ENCODE measurements at regions not wholly inside any gene's neighbourhood (a gene's known extent, or its start where the extent isn't known, plus 50 kb on each side); places are given as distances from the start of the nearest gene placed in this dataset.

GRCh38 chr2:34909992-34910705, 1311.0 kb upstream of the FAM98A start:
- intact Hi-C loops (cut with DNase I) = no loop called here
- no peak for DNase-seq

DNA sequence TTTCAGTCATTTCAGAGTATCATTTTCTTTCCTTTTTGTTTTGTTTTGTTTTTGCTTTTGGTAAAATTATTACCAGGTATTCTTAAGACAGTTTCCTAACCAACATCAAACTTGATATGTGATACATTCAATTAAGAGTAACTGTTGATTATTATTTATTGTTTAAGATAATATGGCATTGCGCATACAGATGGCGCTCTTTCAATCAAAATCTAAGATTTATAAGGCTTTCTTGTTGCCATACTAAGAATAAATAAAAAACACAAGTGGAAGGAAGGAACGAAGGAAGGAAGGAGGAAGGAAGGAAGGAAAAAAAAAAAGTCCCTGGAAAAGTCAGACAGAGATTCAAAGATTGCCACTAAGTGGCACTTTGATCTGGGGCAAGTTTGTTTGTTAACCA, 1308.7 kb upstream of the FAM98A start:
- intact Hi-C loops (cut with DNase I) = no loop called here
- no peak for DNase-seq

DNA sequence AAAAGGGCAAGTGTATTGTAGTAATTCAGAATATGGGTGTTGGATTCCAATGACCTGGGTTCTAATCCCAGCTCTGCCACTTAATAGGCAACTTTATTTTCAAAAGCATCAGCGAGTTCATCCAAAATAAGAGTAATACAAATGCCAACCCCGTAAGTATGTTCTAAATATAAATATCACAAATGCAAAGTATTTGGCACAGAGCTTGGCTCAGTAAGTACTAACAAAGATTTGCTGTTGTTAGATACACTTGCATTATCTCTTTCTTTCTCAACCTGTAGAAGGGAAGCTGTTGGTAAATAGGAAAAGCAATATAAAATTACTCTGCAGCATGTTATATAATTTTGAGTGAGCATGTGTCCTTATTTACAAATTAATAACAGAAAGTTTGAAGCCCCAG, 1302.6 kb upstream of the FAM98A start:
- no peak for DNase-seq
- intact Hi-C loops (cut with DNase I) = no loop called here

- intact Hi-C loops (cut with DNase I) = no loop called here
Measured at GRCh38 chr2:34899079-34899478, 1300.0 kb upstream of the FAM98A start.

GRCh38 chr2:34892766-34893165, 1293.7 kb upstream of the FAM98A start:
- intact Hi-C loops (cut with DNase I) = no loop called here
- no peak for DNase-seq

More at GRCh38 chr2:34899079-34899478, 1300.0 kb upstream of the FAM98A start:
- DNase-seq = peak in 1 of 10 donors; percentile 46

DNA sequence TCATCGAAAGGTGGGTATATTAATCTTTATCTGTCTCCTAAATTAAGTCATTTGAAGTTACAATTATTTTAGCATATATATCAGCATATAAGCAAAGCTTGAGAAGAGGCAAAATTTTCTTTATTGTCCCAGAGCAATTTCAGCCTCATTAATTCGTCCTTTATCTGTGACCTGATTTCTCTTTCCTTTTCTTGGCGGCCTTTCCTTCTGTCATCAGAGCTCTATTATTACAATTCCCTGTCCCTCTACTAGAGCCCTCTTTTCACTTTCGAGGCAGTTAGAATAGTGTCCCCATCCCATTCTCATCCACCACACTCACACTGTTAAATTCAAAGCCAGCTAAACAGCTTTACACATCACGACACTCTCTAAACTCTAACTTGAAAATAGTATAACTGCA, 1293.2 kb upstream of the FAM98A start:
- DNase-seq = no peak
- intact Hi-C loops (cut with DNase I) = no loop called here

GRCh38 chr2:34875091-34875745, 1276.1 kb upstream of the FAM98A start:
- no peak for DNase-seq
- intact Hi-C loops (cut with DNase I) = no loop called here

GRCh38 chr2:34853646-34854045, 1254.5 kb upstream of the FAM98A start:
- intact Hi-C loops (cut with DNase I) = no loop called here
- DNase-seq = peak in 1 of 10 donors; percentile 12

DNA sequence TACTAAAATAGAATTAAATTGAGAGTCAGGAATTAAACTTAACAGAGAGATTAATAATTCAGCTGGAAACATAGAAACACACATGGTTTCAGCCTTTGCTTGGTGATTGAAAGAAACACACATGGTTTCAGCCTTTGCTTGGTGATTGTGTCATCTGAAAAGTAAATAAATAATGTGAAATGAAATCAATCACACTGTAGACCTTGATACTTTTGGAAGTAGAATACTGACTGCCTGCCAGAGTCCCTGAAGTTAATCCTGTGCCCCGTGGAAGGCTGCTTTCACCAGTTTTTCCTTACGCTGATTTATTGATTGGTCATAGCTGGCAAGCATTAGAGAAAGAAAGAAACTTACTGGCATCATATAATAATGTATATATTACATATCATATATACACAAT, 1252.7 kb upstream of the FAM98A start:
- intact Hi-C loops (cut with DNase I) = no loop called here
- no peak for DNase-seq

GRCh38 chr2:34849827-34850226, 1250.7 kb upstream of the FAM98A start:
- no peak for DNase-seq
- intact Hi-C loops (cut with DNase I) = no loop called here

GRCh38 chr2:34848691-34849090, 1249.6 kb upstream of the FAM98A start:
- intact Hi-C loops (cut with DNase I) = no loop called here
- peak in 1 of 10 donors; percentile 39 for DNase-seq

GRCh38 chr2:34848132-34848531, 1249.0 kb upstream of the FAM98A start:
- no peak for DNase-seq
- intact Hi-C loops (cut with DNase I) = no loop called here

DNA sequence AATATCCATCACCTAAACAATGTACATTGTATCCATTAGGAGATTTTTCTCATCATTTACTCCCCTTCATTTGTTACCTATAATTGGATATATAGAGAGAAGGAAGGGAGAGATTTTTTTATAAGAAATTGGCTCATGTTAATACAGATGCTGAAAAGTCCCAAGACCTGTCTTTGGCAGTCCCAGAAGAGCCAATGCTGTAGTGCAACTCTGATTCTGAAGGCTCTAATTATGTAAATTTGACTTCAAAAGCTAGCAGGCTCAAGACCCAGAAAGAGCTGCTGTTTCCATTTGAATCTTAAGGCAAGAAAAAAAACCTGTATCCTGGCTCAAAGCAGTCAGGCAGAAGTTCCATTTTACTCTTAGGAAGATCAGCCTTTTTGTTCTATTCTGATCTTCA, 1245.5 kb upstream of the FAM98A start:
- intact Hi-C loops (cut with DNase I) = no loop called here
- DNase-seq = no peak

- intact Hi-C loops (cut with DNase I) = no loop called here
- no peak for DNase-seq
Measured at GRCh38 chr2:34838408-34838807, 1239.3 kb upstream of the FAM98A start.

DNA sequence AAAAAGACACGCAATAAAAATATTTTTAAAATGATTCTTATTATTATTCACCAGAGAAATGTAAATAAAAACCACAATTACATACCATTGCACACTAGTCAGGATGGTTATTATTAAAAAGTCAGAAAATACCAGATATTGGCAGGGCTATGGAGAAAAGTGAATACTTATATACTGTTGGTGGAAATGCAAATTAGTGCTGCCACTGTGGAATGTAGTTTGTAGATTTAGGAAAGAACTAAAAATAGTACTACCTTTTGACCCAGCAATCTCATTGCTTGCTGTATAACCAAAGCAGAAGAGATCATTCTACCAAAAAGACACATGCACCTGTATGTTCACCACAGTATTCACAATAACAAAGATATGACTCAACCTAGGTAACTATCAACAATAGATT, 1237.3 kb upstream of the FAM98A start:
- no peak for DNase-seq
- intact Hi-C loops (cut with DNase I) = no loop called here

DNA sequence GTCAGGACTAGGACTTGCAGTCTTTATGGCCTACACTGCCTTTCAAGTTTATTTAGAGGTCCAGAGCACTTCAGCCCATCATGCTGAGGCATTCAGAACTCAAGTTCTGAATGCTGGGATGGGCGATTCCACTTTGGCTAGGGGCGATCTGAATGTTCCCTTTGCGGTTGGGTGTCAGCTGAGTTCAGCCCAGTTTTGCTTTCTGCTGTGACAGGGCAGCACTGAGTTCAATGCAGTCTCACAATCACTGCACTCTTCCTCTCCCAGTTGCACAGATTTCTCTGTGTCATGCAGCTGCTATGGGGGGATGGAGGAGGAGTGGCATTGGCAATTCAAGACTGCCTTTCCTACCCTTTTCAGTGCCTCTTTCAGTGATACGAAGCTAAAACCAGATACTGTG, 1232.0 kb upstream of the FAM98A start:
- peak in 8 of 10 donors; percentile 12 to 93 (median 39) for DNase-seq
- intact Hi-C loops (cut with DNase I) = no loop called here

DNA sequence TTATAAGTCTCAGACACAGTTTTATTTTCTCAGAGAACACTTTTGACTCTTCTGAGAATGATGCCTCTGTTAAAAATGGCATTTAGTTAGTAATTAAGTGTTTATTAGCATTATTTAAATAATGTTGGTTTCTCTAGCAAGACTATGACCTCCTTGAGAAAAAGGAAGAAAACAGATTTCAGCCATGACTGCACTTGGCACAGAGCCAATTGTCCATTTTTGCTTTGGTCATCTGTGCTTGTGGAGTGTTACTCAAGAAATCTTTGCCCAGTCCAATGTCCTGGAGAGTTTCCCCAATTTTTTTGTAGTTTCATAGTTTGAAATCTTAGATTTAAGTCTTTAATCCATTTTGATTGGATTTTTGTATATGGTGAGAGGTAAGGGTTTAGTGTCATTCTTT, 1229.4 kb upstream of the FAM98A start:
- no peak for DNase-seq

DNA sequence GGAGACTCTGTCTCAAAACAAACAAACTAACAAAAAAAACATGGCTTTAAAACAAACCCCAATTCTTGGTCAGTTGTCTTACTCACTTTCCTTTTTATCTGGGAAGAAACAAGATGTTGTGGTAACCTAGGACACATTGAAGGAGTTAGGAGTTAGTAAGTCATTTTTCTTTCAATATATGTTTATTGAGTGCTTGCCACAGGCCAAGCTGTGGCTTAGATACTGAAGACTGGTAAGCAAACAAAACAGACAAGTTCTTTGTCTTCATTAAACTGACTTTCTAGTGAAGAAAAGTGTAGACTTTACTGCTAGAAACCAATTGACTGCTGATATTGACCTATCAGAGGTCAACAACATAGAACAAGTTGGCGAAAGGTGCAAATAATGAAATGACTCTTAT, 1228.3 kb upstream of the FAM98A start:
- intact Hi-C loops (cut with DNase I) = no loop called here
- DNase-seq = no peak

More for the DNA sequence above, 1229.4 kb upstream of the FAM98A start:
- intact Hi-C loops (cut with DNase I) = no loop called here

- no peak for DNase-seq
- intact Hi-C loops (cut with DNase I) = no loop called here
Measured at GRCh38 chr2:34825686-34826085, 1226.6 kb upstream of the FAM98A start.

- no peak for DNase-seq
- intact Hi-C loops (cut with DNase I) = no loop called here
Measured at GRCh38 chr2:34822616-34823015, 1223.5 kb upstream of the FAM98A start.

DNA sequence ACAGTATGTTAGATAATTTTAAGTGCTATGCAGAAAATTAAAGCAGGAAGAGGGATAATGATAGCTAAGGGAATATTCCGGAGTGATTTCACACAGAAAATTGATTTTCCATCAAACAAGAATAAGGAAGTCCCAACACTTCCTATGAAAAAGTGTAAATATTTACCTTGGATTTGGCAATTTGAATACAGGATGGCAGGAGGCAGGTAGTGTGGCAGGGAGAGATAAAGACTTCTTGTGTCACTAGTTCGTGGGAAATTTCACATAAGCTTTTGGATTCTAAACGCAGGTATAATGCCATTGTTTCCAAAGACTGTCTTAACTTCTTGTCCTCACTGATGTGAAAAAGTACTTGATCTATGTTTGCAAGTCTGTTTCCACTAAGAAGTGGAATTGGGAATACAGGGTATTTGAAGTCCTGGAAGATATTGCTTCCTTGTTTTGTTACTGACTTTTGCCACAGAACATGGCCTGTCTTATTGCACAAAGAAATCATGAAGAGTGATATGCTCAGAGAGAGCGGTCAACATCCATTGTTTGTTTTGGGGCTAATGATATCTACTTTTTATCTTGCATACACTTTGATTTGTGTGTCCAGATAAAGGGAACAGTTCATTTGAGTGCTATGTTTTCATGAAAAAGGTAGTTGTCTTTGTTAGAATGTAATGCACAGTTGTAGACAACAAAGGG, 1216.1 kb upstream of the FAM98A start:
- no peak for DNase-seq

GRCh38 chr2:34810456-34810855, 1211.4 kb upstream of the FAM98A start:
- no peak for DNase-seq
- intact Hi-C loops (cut with DNase I) = no loop called here

More for the DNA sequence above, 1216.1 kb upstream of the FAM98A start:
- intact Hi-C loops (cut with DNase I) = no loop called here
